Lung (tissue), 11 donors: ENCODE measurements at regions not wholly inside any gene's neighbourhood (a gene's known extent, or its start where the extent isn't known, plus 50 kb on each side); places are given as distances from the start of the nearest gene placed in this dataset.

Experiments used
- ATAC-seq: fragments of 200-7000 bp; cut with Tn5 transposase; one replicate; pipeline ENCODE4 v1.9.1; 2020; ENCODE audit warnings: moderate number of reproducible peaks; ENCODE audit not compliant: insufficient read depth, low FRiP score
- DNase-seq, 3 donors: peaks; one replicate each; pipeline ENCODE4 v3.0.0-alpha.2; 2013 to 2017
- H3K27ac ChIP-seq, 2 donors: one replicate each; pipeline ENCODE4 v1.5.1; 2013; ENCODE audit warnings: mild to moderate bottlenecking in 2 of 2, moderate library complexity in 2 of 2, control low read depth in 1 of 2, inconsistent platforms in 1 of 2, low read depth in 1 of 2, low read length in 1 of 2
- H3K27me3 ChIP-seq, 3 donors: one replicate each; pipeline ENCODE4 v1.5.1; 2013; ENCODE audit warnings: low read length in 2 of 3; ENCODE audit not compliant: control insufficient read depth in 3 of 3, insufficient read depth in 3 of 3
- H3K36me3 ChIP-seq, 4 donors: one replicate each; pipeline ENCODE4 v1.5.1; 2013; ENCODE audit warnings: low read length in 4 of 4, mild to moderate bottlenecking in 1 of 4, moderate library complexity in 1 of 4; ENCODE audit not compliant: control insufficient read depth in 4 of 4, insufficient read depth in 4 of 4
- H3K4me1 ChIP-seq, 5 donors: one replicate each; pipeline ENCODE4 v1.5.1; 2013; ENCODE audit warnings: low read length in 5 of 5, mild to moderate bottlenecking in 2 of 5, moderate library complexity in 1 of 5; ENCODE audit not compliant: control insufficient read depth in 5 of 5, insufficient read depth in 5 of 5
- H3K4me3 ChIP-seq: one replicate; pipeline ENCODE4 v1.5.1; 2013; ENCODE audit warnings: mild to moderate bottlenecking, control low read depth, moderate library complexity
- H3K9ac ChIP-seq, 2 donors: one replicate each; pipeline ENCODE4 v1.5.1; 2013; ENCODE audit warnings: low read length in 2 of 2, control low read depth in 1 of 2; ENCODE audit not compliant: insufficient read depth in 1 of 2
- H3K9me3 ChIP-seq, 4 donors: one replicate each; pipeline ENCODE4 v1.5.1; 2013; ENCODE audit warnings: low read length in 3 of 4, mild to moderate bottlenecking in 1 of 4, moderate library complexity in 1 of 4; ENCODE audit not compliant: control insufficient read depth in 4 of 4, insufficient read depth in 3 of 4
- CTCF ChIP-seq: IDR thresholded peaks from 2 replicates; pipeline ENCODE4 v1.5.1; 2012; ENCODE audit warnings: mild to moderate bottlenecking; ENCODE audit errors: control extremely low read depth, extremely low read depth
- WGBS, 2 donors: extraction: QIAGEN DNeasy Blood & Tissue Kit; methylation state at CpG; one replicate each; pipeline ENCODE4 v1.1.7; 2013; 5-methylcytosine and 5-hydroxymethylcytosine counted together
- donor health status: control.
- donor health status: control.
- donor health status: Bipolar disorder and iron deficiency.
- donor health status: healthy.
- donor health status: DM: yes; HTN: yes; CAD: no.

- Histone ChIP-seq H3K9ac (no peak overlapping the region), H3K27me3 (peaks cover 0 to 6% (median 0%) of the 10 kb centered on the region in 3 donors), H3K27ac (no peak overlapping the region), H3K4me1 (no peaks in the 10 kb centered on the region), H3K36me3 (no peaks in the 10 kb centered on the region), H3K4me3 (no peak overlapping the region), H3K9me3 (peaks cover 0 to 6% (median 0%) of the 10 kb centered on the region in 4 donors)
- no peak for TF ChIP-seq CTCF
- DNase-seq (no peak), ATAC-seq (no peak)
- WGBS, 2 donors: 85 to 88% methylated on average over 3 of the region's 3 CpGs
Observed at GRCh38 chr11:115802641-115803040, 298.4 kb upstream of the CADM1 start.

- ATAC-seq (no peak), DNase-seq (no peak)
- Histone ChIP-seq H3K4me3 (no peak overlapping the region), H3K27me3 (no peaks in the 10 kb centered on the region), H3K27ac (no peak overlapping the region), H3K36me3 (no peaks in the 10 kb centered on the region), H3K9ac (no peak overlapping the region), H3K9me3 (no peaks in the 10 kb centered on the region), H3K4me1 (no peaks in the 10 kb centered on the region)
- no peak for TF ChIP-seq CTCF
- WGBS, 2 donors: 90 to 93% methylated on average over 6 of the region's 6 CpGs
Observed at GRCh38 chr11:115792903-115793302, 288.7 kb upstream of the CADM1 start.

GRCh38 chr11:115787302-115787701 is 283.1 kb upstream of the CADM1 start:
- DNase-seq: no peak
- Histone ChIP-seq H3K27ac (no peak overlapping the region), H3K4me3 (no peak overlapping the region), H3K4me1 (peaks cover 0 to 7% (median 4%) of the 10 kb centered on the region in 5 donors), H3K9me3 (peaks cover 0 to 3% (median under 1%) of the 10 kb centered on the region in 4 donors), H3K27me3 (no peaks in the 10 kb centered on the region), H3K9ac (no peak overlapping the region), H3K36me3 (no peaks in the 10 kb centered on the region)
- no peak for TF ChIP-seq CTCF
- no peak for ATAC-seq
- WGBS, 2 donors: 86% methylated on average over 5 of the region's 5 CpGs

- WGBS, 2 donors: 47 to 54% methylated on average over 3 of the region's 3 CpGs
- Histone ChIP-seq H3K9me3 (peaks cover 0 to 3% (median 1%) of the 10 kb centered on the region in 4 donors), H3K4me1 (peaks cover 0 to 7% (median 4%) of the 10 kb centered on the region in 5 donors), H3K9ac (no peak overlapping the region), H3K27me3 (no peaks in the 10 kb centered on the region), H3K27ac (no peak overlapping the region), H3K4me3 (no peak overlapping the region), H3K36me3 (no peaks in the 10 kb centered on the region)
- no peak for TF ChIP-seq CTCF
- ATAC-seq: no peak
- peak; percentile 58 to 69 (median 63) for DNase-seq
Observed at GRCh38 chr11:115784796-115785521, 280.7 kb upstream of the CADM1 start.
